K562 (cell line): ENCODE measurements at regions not wholly inside any gene's neighbourhood (a gene's known extent, or its start where the extent isn't known, plus 50 kb on each side); places are given as distances from the start of the nearest gene placed in this dataset.

ENCODE experiments used
- ATAC-seq: fragments of 200-7000 bp; cut with Tn5 transposase; 3 replicates; pipeline ENCODE4 v1.9.1; 2020; ENCODE audit warnings: moderate library complexity
- BruUV-seq: library from RNA; stranded (reverse); fragments of 400-500 nt; replicated peaks from 2 replicates; lab custom pipeline; 2021; lab: Mats Ljungman, UMichigan
- CTCF ChIA-PET: fragments of 300-600 bp; formaldehyde crosslinking; extraction: SDS; loops from one replicate; lab custom pipeline; 2021; ENCODE audit warnings: low intra/inter-chr PET ratio; lab: Yijun Ruan, JAX
- POLR2A ChIA-PET: fragments of 300-600, 350-650 bp; sonication (Branson Sonifier 250); formaldehyde crosslinking; extraction: SDS; loops from one replicate; lab custom pipeline; 2021; ENCODE audit warnings: antibody characterized with exemption, inconsistent platforms; lab: Yijun Ruan, JAX
- DNase-seq, 4 experiments: peaks; one replicate each; pipeline versions ENCODE4 v3.0.0 to v3.0.0-alpha.2; 2011 to 2018; ENCODE audit warnings: low spot score in 3 of 4, mixed read lengths in 3 of 4; ENCODE audit errors: extremely low read depth in 1 of 4
- FAIRE-seq: peaks from 2 replicates; lab custom pipeline; 2011; peaks lifted over from hg19 to GRCh38; lab: Jason Lieb, UNC
- H2AFZ ChIP-seq: 2 replicates; pipeline ENCODE4 v1.6.0; 2011; ENCODE audit warnings: low read depth, low read length, control low read depth, inconsistent platforms
- H3K27ac ChIP-seq: fragments of 200-600 bp; 3 replicates; pipeline ENCODE4 v1.8.0; 2011; ENCODE audit warnings: low read depth, mild to moderate bottlenecking, control low read depth, inconsistent platforms, low read length, moderate library complexity, mixed read lengths; ENCODE audit errors: extremely low read depth
- H3K27me3 ChIP-seq, 2 experiments: fragments of 300-600 bp in 1 of 2; 2 replicates in 1 of 2; 3 replicates in 1 of 2; pipeline versions ENCODE4 v1.6.0 to v1.8.0; 2011; ENCODE audit warnings: inconsistent platforms in 2 of 2, low read length in 2 of 2, mild to moderate bottlenecking in 1 of 2, mixed read lengths in 1 of 2, moderate library complexity in 1 of 2; ENCODE audit not compliant: control insufficient read depth in 2 of 2, insufficient read depth in 2 of 2
- H3K36me3 ChIP-seq: fragments of 300-600 bp; 3 replicates; pipeline ENCODE4 v1.8.0; 2011; ENCODE audit warnings: mild to moderate bottlenecking, low read length, inconsistent platforms; ENCODE audit not compliant: control insufficient read depth, insufficient read depth
- H3K4me1 ChIP-seq, 2 experiments: fragments of 200-600 bp in 1 of 2; replicated peaks in 1 of 2; 2 replicates in 1 of 2; 3 replicates in 1 of 2; pipeline versions ENCODE4 v1.5.1 to v1.8.0; 2011; ENCODE audit warnings: inconsistent platforms in 2 of 2, low read length in 2 of 2, mild to moderate bottlenecking in 1 of 2, mixed read lengths in 1 of 2, moderate library complexity in 1 of 2; ENCODE audit not compliant: control insufficient read depth in 2 of 2, insufficient read depth in 2 of 2
- H3K4me2 ChIP-seq: 2 replicates; pipeline ENCODE4 v1.6.1; 2011; ENCODE audit warnings: low read length, control low read depth, inconsistent platforms, mixed read lengths; ENCODE audit not compliant: insufficient read depth
- H3K4me3 ChIP-seq: fragments of 200-600 bp; sonication (generic), shearing (Covaris generic); 2 replicates; pipeline ENCODE4 v1.5.1; 2016; ENCODE audit warnings: control low read depth, inconsistent platforms
- H3K79me2 ChIP-seq: fragments of 200-600 bp; 3 replicates; pipeline ENCODE4 v1.8.0; 2011; ENCODE audit warnings: low read length, inconsistent platforms; ENCODE audit not compliant: control insufficient read depth, insufficient read depth
- H3K9ac ChIP-seq, 2 experiments: 2 replicates each; pipeline versions ENCODE4 v1.6.0 to v1.6.1; 2011; ENCODE audit warnings: low read depth in 2 of 2, low read length in 2 of 2, control low read depth in 1 of 2, inconsistent platforms in 1 of 2, mild to moderate bottlenecking in 1 of 2, mixed read lengths in 1 of 2; ENCODE audit not compliant: insufficient read depth in 1 of 2
- H3K9me1 ChIP-seq: one replicate; pipeline ENCODE4 v1.6.0; 2011; ENCODE audit warnings: inconsistent platforms, mild to moderate bottlenecking, low read length, moderate library complexity; ENCODE audit not compliant: control insufficient read depth, insufficient read depth
- H3K9me3 ChIP-seq: replicated peaks from 2 replicates; pipeline ENCODE4 v1.5.1; 2011; ENCODE audit warnings: low read depth, low read length, inconsistent platforms; ENCODE audit not compliant: control insufficient read depth, insufficient read depth
- H4K20me1 ChIP-seq: replicated peaks from 2 replicates; pipeline ENCODE4 v1.6.1; 2011; ENCODE audit warnings: low read length, inconsistent platforms, mixed read lengths; ENCODE audit not compliant: control insufficient read depth, insufficient read depth
- GTF2A2 ChIP-seq: IDR thresholded peaks from 2 replicates; pipeline ENCODE4 v1.6.1; 2016; ENCODE audit warnings: mild to moderate bottlenecking, missing genetic modification characterization, missing compliant biosample characterization
- HNRNPH1 ChIP-seq: fragments of 200-400 bp; formaldehyde crosslinking; optimal IDR thresholded peaks from 2 replicates; pipeline ENCODE3; 2017; ENCODE audit warnings: low read depth, mild to moderate bottlenecking, low read length, moderate library complexity
- NFE2L1 ChIP-seq: fragments of 450-650 bp; IDR thresholded peaks from 2 replicates; pipeline ENCODE4 v1.6.1; 2016; ENCODE audit warnings: missing genetic modification characterization, low read depth, mild to moderate bottlenecking, missing compliant biosample characterization, moderate library complexity, borderline replicate concordance
- PRMT5 ChIP-seq: sonication (generic); formaldehyde crosslinking; IDR thresholded peaks from 2 replicates; pipeline ENCODE4 v1.5.0; 2020; ENCODE audit warnings: missing genetic modification reagents
- RCOR1 ChIP-seq, 2 experiments: IDR thresholded peaks; 2 replicates each; pipeline ENCODE4 v1.6.1; 2012; ENCODE audit warnings: low read depth in 2 of 2, low read length in 2 of 2, borderline replicate concordance in 1 of 2, improper control_type of control experiment in 1 of 2
- ZFPM2 ChIP-seq: fragments of 250-450 bp; sonication (Bioruptor Pico); IDR thresholded peaks from 2 replicates; pipeline ENCODE4 v1.5.1; 2022; ENCODE audit warnings: mild to moderate bottlenecking
- ZNF253 ChIP-seq: fragments of 250-450 bp; sonication (Bioruptor Pico); conservative IDR thresholded peaks from 2 replicates; pipeline ENCODE4 v1.6.1; 2021; ENCODE audit warnings: mild to moderate bottlenecking
- ZNF696 ChIP-seq: fragments of 250-450 bp; sonication (Bioruptor Pico); conservative IDR thresholded peaks from 2 replicates; pipeline ENCODE4 v1.4.0; 2020; ENCODE audit warnings: mild to moderate bottlenecking, moderate library complexity
- WGBS: fragments of 100-300 bp; shearing (Covaris generic); methylation state at CpG from one replicate; pipeline ENCODE4 v1.1.6; 2016; ENCODE audit warnings: low coverage, mixed read lengths; ENCODE audit not compliant: insufficient coverage; ENCODE audit errors: missing lambda C conversion rate; 5-methylcytosine and 5-hydroxymethylcytosine counted together
- in situ Hi-C: fragments of 300-500 bp; cut with MboI; formaldehyde crosslinking; loops from 4 replicates; pipeline ENCODE4 v1.15.0; 2018; ENCODE audit warnings: inconsistent platforms, mixed read lengths
- intact Hi-C: fragments of 100-400 bp; cut with micrococcal nuclease; formaldehyde crosslinking; loops from 2 replicates; pipeline ENCODE4 v1.14.2; 2022
- TF ChIP-seq, protein P1 (sequence below): fragments of 250-450 bp; sonication (Bioruptor Pico); IDR thresholded peaks from 2 replicates; pipeline ENCODE4 v1.8.0; 2022; ENCODE audit warnings: inconsistent platforms

DNA sequence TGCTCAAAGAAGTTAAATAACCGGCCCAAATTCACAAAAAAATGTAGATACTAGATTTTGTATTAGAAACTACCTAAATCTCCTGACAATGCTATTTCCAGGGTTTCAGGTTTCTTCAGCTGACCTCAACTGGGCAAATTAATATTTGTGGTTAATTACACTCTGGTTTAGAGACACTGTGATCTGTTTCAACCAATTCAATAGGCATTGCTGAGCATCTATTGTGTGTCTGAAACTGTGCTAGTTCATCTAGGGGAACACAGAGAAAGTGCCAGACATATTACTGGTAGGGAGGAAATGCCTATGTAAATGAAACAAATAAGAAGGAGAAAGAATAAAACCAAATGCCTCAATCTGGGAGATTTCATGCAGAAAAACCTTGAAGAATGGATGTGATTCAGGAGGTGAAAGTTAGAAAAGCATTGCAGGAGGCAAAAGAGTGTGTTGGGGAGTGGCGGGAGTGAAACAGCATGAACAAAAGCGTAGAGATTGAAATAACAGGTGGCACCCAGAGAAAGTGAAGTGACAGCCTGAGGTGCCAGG, 51.3 kb upstream of the IVNS1ABP start:
- in situ Hi-C loops, result no loop called here
- ChIA-PET CTCF (no interaction called here), POLR2A (interaction anchor here (0.7 kb wide), 1 partner anchor 19 kb away, joined by 3 read pairs; no protein-coding TSS in a partner anchor)
- Histone ChIP-seq H3K79me2 (no peaks in the 10 kb centered on the region), H3K4me1 (0 out of 5 replicates have a peak, but pooled peaks cover 0 to 4% of the 10 kb centered on the region in 2 experiments), H3K9me1 (no peaks in the 10 kb centered on the region), H3K9me3 (no peaks in the 10 kb centered on the region), H3K36me3 (no peaks in the 10 kb centered on the region), H3K4me2 (no peak overlapping the region), H3K9ac (no peak overlapping the region), H3K27ac (no peak overlapping the region), H3K27me3 (no peaks in the 10 kb centered on the region), H2AFZ (no peak overlapping the region), H3K4me3 (no peak overlapping the region), H4K20me1 (no peaks in the 10 kb centered on the region)
- intact Hi-C loops, result no loop called here
- WGBS, result 33% methylated on average over 3 of the region's 3 CpGs
- no peak for FAIRE-seq
- no peak for ATAC-seq
- no peak for DNase-seq
- TF ChIP-seq PRMT5 (CRISPR knock-in tag), result no peak
- TF ChIP-seq RCOR1 (IDR thresholded peaks at IDR 0.05; ENCODE audit: borderline replicate concordance in 1 of 2, low read depth in 2 of 2, low read length in 2 of 2), result no peak
- no peak for TF ChIP-seq GTF2A2 (tag)
- no peak for TF ChIP-seq ZFPM2 (CRISPR knock-in tag)
- no peak for TF ChIP-seq NFE2L1 (tag)
- TF ChIP-seq, protein P1, sequence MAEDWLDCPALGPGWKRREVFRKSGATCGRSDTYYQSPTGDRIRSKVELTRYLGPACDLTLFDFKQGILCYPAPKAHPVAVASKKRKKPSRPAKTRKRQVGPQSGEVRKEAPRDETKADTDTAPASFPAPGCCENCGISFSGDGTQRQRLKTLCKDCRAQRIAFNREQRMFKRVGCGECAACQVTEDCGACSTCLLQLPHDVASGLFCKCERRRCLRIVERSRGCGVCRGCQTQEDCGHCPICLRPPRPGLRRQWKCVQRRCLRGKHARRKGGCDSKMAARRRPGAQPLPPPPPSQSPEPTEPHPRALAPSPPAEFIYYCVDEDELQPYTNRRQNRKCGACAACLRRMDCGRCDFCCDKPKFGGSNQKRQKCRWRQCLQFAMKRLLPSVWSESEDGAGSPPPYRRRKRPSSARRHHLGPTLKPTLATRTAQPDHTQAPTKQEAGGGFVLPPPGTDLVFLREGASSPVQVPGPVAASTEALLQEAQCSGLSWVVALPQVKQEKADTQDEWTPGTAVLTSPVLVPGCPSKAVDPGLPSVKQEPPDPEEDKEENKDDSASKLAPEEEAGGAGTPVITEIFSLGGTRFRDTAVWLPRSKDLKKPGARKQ, result no peak
- TF ChIP-seq HNRNPH1, result no peak
- no peak for TF ChIP-seq ZNF253 (CRISPR knock-in tag)
- no peak for TF ChIP-seq ZNF696 (CRISPR knock-in tag)
- no TSS peak for BruUV-seq
